ENCODE measurements at regions not wholly inside any gene's neighbourhood (a gene's known extent, or its start where the extent isn't known, plus 50 kb on each side); places are given as distances from the start of the nearest gene placed in this dataset.

- H3K27ac ChIP-seq = no peak overlapping the region
- TF ChIP-seq ZFX (IDR thresholded peaks at IDR 0.05; ENCODE audit: borderline replicate concordance) (no peak), CTCF (IDR thresholded peaks at IDR 0.05) (no peak)
These were observed 253.0 kb downstream of the RPS24 start for GRCh38 chr10:78286668-78287067.

GRCh38 chr10:78287618-78288017 lies 254.0 kb downstream of the RPS24 start:
- TF ChIP-seq ZFX (IDR thresholded peaks at IDR 0.05; ENCODE audit: borderline replicate concordance) = no peak
- TF ChIP-seq CTCF (IDR thresholded peaks at IDR 0.05) = no peak

GRCh38 chr10:78288663-78289062 lies 255.0 kb downstream of the RPS24 start:
- H3K27ac ChIP-seq = no peak overlapping the region
- no peak for TF ChIP-seq ZFX (IDR thresholded peaks at IDR 0.05; ENCODE audit: borderline replicate concordance)
- TF ChIP-seq CTCF (IDR thresholded peaks at IDR 0.05) = no peak

More at GRCh38 chr10:78287618-78288017, 254.0 kb downstream of the RPS24 start:
- H3K27ac ChIP-seq = no peak overlapping the region

- no peak overlapping the region for H3K27ac ChIP-seq
- no peak for TF ChIP-seq ZFX (IDR thresholded peaks at IDR 0.05; ENCODE audit: borderline replicate concordance)
- no peak for TF ChIP-seq CTCF (IDR thresholded peaks at IDR 0.05)
These were observed 256.6 kb downstream of the RPS24 start for GRCh38 chr10:78290131-78290750.

GRCh38 chr10:78291722-78292121 lies 258.1 kb downstream of the RPS24 start:
- no peak overlapping the region for H3K27ac ChIP-seq
- TF ChIP-seq CTCF (IDR thresholded peaks at IDR 0.05) (no peak), ZFX (IDR thresholded peaks at IDR 0.05; ENCODE audit: borderline replicate concordance) (no peak)

GRCh38 chr10:78292250-78292981 lies 258.8 kb downstream of the RPS24 start:
- H3K27ac ChIP-seq = no peak overlapping the region
- TF ChIP-seq ZFX (IDR thresholded peaks at IDR 0.05; ENCODE audit: borderline replicate concordance) = no peak
- TF ChIP-seq CTCF (IDR thresholded peaks at IDR 0.05) = no peak

Measured in 22Rv1 (cell line).